ENCODE measurements at regions not wholly inside any gene's neighbourhood (a gene's known extent, or its start where the extent isn't known, plus 50 kb on each side); places are given as distances from the start of the nearest gene placed in this dataset.

- no peak for TF ChIP-seq CTCF (IDR thresholded peaks at IDR 0.05; ENCODE audit: low read depth, low read length, missing control alignments)
- DNase-seq, result no peak
- in situ Hi-C loops (cut with HindIII; ENCODE audit: low pct_ligation_motif_present, low sequenced_read_pairs), result no loop called here
- Histone ChIP-seq H3K27ac (no peak overlapping the region), H3K36me3 (replicated peaks) (no peaks in the 10 kb centered on the region), H3K4me3 (ENCODE audit: low read depth, low read length) (no peak overlapping the region), H3K27me3 (replicated peaks) (no peaks in the 10 kb centered on the region)
These were observed 349.9 kb downstream of the TRIB2 start for GRCh38 chr2:13066676-13067075.

- no peaks in the 10 kb centered on the region for H3K27me3 ChIP-seq (replicated peaks)
- in situ Hi-C loops (cut with HindIII; ENCODE audit: low pct_ligation_motif_present, low sequenced_read_pairs), result no loop called here
- no peaks in the 10 kb centered on the region for H3K36me3 ChIP-seq (replicated peaks)
- no peak for TF ChIP-seq CTCF (IDR thresholded peaks at IDR 0.05; ENCODE audit: low read depth, low read length, missing control alignments)
- H3K27ac ChIP-seq, result no peak overlapping the region
- no peak for DNase-seq
- H3K4me3 ChIP-seq (ENCODE audit: low read depth, low read length), result no peak overlapping the region
These were observed 350.8 kb downstream of the TRIB2 start for GRCh38 chr2:13067508-13067907.

GRCh38 chr2:13089971-13090370 is 373.2 kb downstream of the TRIB2 start:
- no peaks in the 10 kb centered on the region for H3K27me3 ChIP-seq (replicated peaks)
- no peak overlapping the region for H3K27ac ChIP-seq
- H3K36me3 ChIP-seq (replicated peaks), result no peaks in the 10 kb centered on the region
- in situ Hi-C loops (cut with HindIII; ENCODE audit: low pct_ligation_motif_present, low sequenced_read_pairs), result no loop called here
- no peak for TF ChIP-seq CTCF (IDR thresholded peaks at IDR 0.05; ENCODE audit: low read depth, low read length, missing control alignments)
- DNase-seq, result no peak
- H3K4me3 ChIP-seq (ENCODE audit: low read depth, low read length), result no peak overlapping the region

- Histone ChIP-seq H3K4me3 (ENCODE audit: low read depth, low read length) (no peak overlapping the region), H3K27me3 (replicated peaks) (no peaks in the 10 kb centered on the region), H3K27ac (no peak overlapping the region), H3K36me3 (replicated peaks) (no peaks in the 10 kb centered on the region)
- DNase-seq, result peak; percentile 15
- no peak for TF ChIP-seq CTCF (IDR thresholded peaks at IDR 0.05; ENCODE audit: low read depth, low read length, missing control alignments)
- in situ Hi-C loops (cut with HindIII; ENCODE audit: low pct_ligation_motif_present, low sequenced_read_pairs), result no loop called here
These were observed 374.7 kb downstream of the TRIB2 start for GRCh38 chr2:13091455-13091854.

- Histone ChIP-seq H3K27ac (no peak overlapping the region), H3K36me3 (replicated peaks) (no peaks in the 10 kb centered on the region), H3K4me3 (ENCODE audit: low read depth, low read length) (no peak overlapping the region), H3K27me3 (replicated peaks) (no peaks in the 10 kb centered on the region)
- no peak for TF ChIP-seq CTCF (IDR thresholded peaks at IDR 0.05; ENCODE audit: low read depth, low read length, missing control alignments)
- DNase-seq, result no peak
- in situ Hi-C loops (cut with HindIII; ENCODE audit: low pct_ligation_motif_present, low sequenced_read_pairs), result no loop called here
These were observed 375.2 kb downstream of the TRIB2 start for GRCh38 chr2:13091861-13092378.

GRCh38 chr2:13093416-13093991 is 376.8 kb downstream of the TRIB2 start:
- H3K36me3 ChIP-seq (replicated peaks), result no peaks in the 10 kb centered on the region
- H3K27ac ChIP-seq, result no peak overlapping the region
- no peaks in the 10 kb centered on the region for H3K27me3 ChIP-seq (replicated peaks)
- no peak for TF ChIP-seq CTCF (IDR thresholded peaks at IDR 0.05; ENCODE audit: low read depth, low read length, missing control alignments)
- no peak overlapping the region for H3K4me3 ChIP-seq (ENCODE audit: low read depth, low read length)
- no peak for DNase-seq
- in situ Hi-C loops (cut with HindIII; ENCODE audit: low pct_ligation_motif_present, low sequenced_read_pairs), result no loop called here

Data from brain microvascular endothelial cell (primary cell).